ENCODE measurements at regions not wholly inside any gene's neighbourhood (a gene's known extent, or its start where the extent isn't known, plus 50 kb on each side); places are given as distances from the start of the nearest gene placed in this dataset.

GRCh38 chr7:17490825-17491224 is 192.4 kb downstream of the AHR start:
- TF ChIP-seq, protein P1, sequence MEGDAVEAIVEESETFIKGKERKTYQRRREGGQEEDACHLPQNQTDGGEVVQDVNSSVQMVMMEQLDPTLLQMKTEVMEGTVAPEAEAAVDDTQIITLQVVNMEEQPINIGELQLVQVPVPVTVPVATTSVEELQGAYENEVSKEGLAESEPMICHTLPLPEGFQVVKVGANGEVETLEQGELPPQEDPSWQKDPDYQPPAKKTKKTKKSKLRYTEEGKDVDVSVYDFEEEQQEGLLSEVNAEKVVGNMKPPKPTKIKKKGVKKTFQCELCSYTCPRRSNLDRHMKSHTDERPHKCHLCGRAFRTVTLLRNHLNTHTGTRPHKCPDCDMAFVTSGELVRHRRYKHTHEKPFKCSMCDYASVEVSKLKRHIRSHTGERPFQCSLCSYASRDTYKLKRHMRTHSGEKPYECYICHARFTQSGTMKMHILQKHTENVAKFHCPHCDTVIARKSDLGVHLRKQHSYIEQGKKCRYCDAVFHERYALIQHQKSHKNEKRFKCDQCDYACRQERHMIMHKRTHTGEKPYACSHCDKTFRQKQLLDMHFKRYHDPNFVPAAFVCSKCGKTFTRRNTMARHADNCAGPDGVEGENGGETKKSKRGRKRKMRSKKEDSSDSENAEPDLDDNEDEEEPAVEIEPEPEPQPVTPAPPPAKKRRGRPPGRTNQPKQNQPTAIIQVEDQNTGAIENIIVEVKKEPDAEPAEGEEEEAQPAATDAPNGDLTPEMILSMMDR (IDR thresholded peaks at IDR 0.05; ENCODE audit: low read depth, low read length, poor library complexity, severe bottlenecking) = no peak
- no peak for TF ChIP-seq EZH2phosphoT487 (IDR thresholded peaks at IDR 0.05; ENCODE audit: borderline replicate concordance, low read length)

All from DOHH2 (cell line).